ENCODE measurements at regions not wholly inside any gene's neighbourhood (a gene's known extent, or its start where the extent isn't known, plus 50 kb on each side); places are given as distances from the start of the nearest gene placed in this dataset.
"Not testable (repeated sequence)": the region's sequence is repeated elsewhere in the genome, so short reads cannot be mapped to it uniquely, and the experiment has no call there.

- no peak for DNase-seq
Measured at GRCh38 chr21:22311741-22312462, 1313.7 kb downstream of the NCAM2 start.

GRCh38 chr21:22314963-22315362, 1316.8 kb downstream of the NCAM2 start:
- DNase-seq: no peak

- no peak for DNase-seq
Measured at GRCh38 chr21:22319435-22319834, 1321.2 kb downstream of the NCAM2 start.

DNA sequence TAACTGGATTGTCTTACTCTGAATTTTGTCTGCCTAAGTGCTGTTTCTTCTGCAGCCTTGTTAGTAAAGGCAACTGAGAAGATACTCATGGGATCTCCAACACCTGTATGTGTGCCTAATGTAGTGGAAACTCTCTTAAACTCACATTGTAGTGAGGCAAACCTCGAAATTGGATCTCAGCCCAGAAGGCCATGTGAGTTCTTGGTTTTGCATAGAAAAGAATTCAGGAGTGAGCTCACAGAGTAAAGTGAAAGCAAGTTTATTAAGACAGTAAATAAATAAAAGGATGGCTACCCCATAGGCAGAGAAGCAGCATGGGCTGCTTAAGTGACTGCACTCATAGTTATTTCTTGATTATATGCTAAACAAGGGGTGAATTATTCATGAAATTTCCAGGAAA, 1344.7 kb downstream of the NCAM2 start:
- no peak for DNase-seq

GRCh38 chr21:22343303-22343702, 1345.1 kb downstream of the NCAM2 start:
- DNase-seq: no peak

- no peak for DNase-seq
Measured at GRCh38 chr21:22343721-22344120, 1345.5 kb downstream of the NCAM2 start.

DNA sequence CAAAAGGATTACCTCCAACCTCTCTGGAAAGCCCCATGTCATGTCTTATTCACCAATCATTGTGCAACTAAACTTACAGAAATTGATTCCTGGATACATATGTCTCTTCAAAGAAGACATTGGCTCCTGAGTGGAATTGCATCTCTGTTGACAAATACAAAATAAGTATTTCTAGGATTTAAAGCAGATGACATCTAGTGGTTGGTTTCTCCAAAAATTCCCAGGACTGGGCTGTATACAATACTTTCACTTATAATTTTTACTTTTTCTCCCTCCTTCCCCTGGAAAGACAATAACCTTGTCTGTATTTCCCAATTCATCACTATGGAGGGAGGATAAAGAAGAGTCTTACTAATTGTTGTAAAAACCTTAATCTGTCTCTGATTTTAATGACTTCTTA, 1347.4 kb downstream of the NCAM2 start:
- DNase-seq: no peak

- no peak for DNase-seq
Measured at GRCh38 chr21:22346576-22346975, 1348.4 kb downstream of the NCAM2 start.

- DNase-seq: no peak
Measured at GRCh38 chr21:22351076-22351475, 1352.9 kb downstream of the NCAM2 start.

DNA sequence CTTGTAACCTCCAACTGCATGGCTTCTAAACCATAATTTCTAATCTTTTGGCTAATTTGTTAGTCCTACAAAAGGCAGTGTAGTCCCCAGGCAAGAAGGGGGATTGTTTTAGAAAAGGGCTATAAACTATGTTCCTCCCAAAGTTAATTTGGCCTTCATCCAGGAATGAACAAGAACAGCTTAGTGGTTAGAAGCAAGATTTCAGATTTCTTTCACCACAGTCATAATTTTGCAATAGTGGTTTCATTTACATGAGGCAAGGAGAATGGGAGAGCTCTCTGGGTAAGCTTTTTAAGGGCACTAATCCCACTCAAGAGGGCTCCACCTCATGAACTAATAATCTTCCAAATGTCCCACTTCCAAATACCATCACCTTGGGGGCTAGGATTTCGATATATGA, 1353.9 kb downstream of the NCAM2 start:
- no peak for DNase-seq

DNA sequence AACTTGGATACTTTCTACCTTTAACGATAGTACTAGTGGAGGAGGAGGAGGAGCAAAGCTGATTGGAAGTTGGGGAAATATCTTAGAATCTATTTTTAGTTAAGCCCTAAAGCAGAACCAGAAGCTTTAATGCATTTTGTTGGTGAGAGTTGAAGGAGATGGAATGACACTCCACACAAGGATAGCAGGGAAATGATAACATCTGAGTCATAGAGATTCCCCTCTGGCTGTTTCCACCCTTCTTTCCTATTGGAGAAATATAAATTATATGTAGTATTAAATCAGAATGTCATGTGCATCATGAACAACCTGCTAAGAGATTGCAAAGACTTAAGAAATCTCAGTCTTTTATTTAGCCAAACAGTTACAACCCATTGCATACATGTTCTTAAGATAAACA, 1357.7 kb downstream of the NCAM2 start:
- no peak for DNase-seq

GRCh38 chr21:22356663-22357062, 1358.5 kb downstream of the NCAM2 start:
- no peak for DNase-seq

DNA sequence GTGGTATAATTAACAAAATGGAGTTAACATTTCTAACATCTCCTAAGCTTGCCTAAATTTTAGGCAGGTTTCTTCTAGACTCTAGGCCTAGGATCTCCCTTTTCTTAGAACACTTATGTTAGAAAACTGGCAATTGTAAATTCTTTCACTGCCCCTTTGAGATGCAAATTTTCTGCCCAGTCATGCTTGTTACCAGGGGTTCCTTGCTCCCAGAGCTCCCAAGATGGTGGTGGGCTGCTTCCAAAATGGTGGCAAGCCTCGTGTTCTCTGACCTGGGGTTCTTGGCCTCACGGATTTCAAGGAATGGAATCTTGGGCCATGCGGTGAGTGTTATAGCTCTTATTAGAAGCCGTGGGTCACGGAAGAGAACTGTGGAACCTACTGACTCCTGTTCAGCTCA, 1361.4 kb downstream of the NCAM2 start:
- DNase-seq: not testable (repeated sequence)

DNA sequence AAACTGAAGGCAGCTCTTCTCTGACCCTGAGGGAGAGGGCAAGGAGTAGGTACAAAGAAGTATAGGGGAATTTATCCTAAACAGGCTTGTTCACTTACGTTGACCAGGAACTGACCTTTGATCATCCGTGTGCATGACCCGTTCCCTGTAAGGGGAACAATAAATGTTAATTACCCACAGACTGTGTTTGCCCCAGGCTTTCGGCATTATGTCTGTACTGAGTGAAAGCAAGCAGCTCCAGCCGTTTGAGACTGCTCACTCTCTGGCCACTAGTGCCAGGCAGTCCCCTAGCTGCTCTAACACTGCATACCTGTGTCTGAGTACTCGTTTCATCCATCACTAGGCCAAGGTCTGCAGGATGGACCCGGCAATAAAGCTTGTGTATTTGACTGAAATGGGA, 1365.3 kb downstream of the NCAM2 start:
- no peak for DNase-seq

DNA sequence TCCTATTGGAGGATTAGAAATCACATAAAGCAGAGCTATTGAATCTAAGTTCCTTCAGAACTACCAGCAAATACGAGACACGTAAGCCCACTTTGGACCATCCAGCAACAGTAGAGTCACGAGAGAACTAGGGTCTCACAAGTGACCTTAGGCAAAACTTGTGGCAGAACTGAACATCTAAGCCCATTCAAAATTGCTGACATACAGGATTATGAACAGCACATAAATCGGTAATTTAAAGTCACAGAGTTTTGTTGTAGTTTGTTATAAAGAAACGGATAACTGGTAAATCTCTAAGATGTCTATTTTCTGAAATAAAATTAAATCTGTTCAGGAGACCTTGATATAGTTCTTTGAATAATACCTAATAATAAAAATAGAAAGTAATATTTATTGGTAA, 1366.0 kb downstream of the NCAM2 start:
- DNase-seq: no peak

GRCh38 chr21:22374218-22374969, 1376.2 kb downstream of the NCAM2 start:
- no peak for DNase-seq

- DNase-seq: not testable (repeated sequence)
Measured at GRCh38 chr21:22377795-22378194, 1379.6 kb downstream of the NCAM2 start.

DNA sequence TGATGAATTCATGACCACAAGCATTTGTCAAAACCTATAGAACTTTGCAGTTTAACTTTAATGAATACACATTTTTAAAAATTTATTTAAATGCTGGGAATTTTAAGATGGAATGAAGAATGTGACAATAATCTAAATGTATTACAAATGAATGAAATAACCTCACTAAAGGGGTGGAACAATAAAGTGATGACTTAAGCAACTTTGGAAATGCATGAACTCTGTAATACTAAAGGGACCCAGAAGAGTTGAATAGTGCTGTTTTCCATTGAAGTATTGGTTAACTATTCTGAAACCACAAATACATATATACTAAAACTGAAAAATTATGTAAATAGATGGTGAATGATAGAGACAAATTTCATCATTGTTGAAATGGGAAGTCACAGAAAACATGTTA, 1395.1 kb downstream of the NCAM2 start:
- no peak for DNase-seq

GRCh38 chr21:22395965-22396364, 1397.8 kb downstream of the NCAM2 start:
- DNase-seq: no peak

DNA sequence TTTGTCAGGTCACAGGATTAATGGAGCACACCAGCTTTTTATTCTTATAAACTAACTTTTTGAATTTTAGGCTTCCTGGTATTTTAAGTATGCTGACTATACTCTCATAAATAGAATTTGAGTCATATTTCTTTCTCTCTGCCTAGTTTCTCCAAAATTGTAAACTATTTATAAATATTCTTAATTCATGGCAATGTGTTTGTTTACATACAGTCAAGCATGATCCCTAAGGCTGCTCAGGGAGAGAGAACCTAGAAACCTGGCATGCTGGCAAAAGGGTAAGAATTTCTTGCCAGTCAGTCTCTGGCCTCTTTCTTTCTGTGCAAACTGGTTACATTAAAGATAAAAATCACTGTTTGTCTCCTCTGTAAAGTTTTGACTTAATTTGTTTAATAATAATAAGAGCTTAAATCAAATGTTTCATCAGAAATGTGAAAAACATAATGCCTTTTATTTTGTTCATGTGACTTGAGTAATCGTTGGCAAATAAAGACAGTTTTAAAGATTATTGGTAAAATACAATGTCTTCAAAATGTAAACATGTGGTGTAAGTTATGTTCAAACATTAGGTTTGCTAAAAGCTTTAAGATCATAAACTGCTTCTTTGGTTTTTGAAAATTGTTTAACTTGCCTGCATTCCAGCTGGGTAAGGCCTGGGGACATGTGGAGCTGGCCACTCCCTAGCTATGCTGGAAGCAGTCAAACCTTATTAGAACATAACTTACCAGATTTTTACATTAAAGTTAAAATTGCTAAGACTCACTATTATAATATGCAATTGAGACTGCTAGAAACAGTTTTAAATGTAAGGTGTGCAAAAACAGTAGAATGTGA, 1401.7 kb downstream of the NCAM2 start:
- DNase-seq: no peak

- DNase-seq: no peak
Measured at GRCh38 chr21:22409571-22409970, 1411.4 kb downstream of the NCAM2 start.

GRCh38 chr21:22416555-22416954, 1418.3 kb downstream of the NCAM2 start:
- no peak for DNase-seq

- no peak for DNase-seq
Measured at GRCh38 chr21:22421416-22422180, 1423.4 kb downstream of the NCAM2 start.
